ENCODE measurements at regions not wholly inside any gene's neighbourhood (a gene's known extent, or its start where the extent isn't known, plus 50 kb on each side); places are given as distances from the start of the nearest gene placed in this dataset.

GRCh38 chr22:46043816-46044620, 67.1 kb upstream of the WNT7B start:
- TF ChIP-seq BACH2 (CRISPR knock-in tag; IDR thresholded peaks at IDR 0.05; ENCODE audit: borderline replicate concordance) (no peak), ESRRG (CRISPR knock-in tag; IDR thresholded peaks at IDR 0.05) (no peak), PPARA (CRISPR knock-in tag; IDR thresholded peaks at IDR 0.05; ENCODE audit: borderline replicate concordance) (no peak)
- no peak for ATAC-seq

GRCh38 chr22:46044621-46045458, 67.9 kb upstream of the WNT7B start:
- TF ChIP-seq ZNF8 (CRISPR knock-in tag; IDR thresholded peaks at IDR 0.05) (no peak), ZFP3 (CRISPR knock-in tag; IDR thresholded peaks at IDR 0.05) (no peak), SNAI2 (CRISPR knock-in tag; IDR thresholded peaks at IDR 0.05) (no peak), TSHZ2 (CRISPR knock-in tag; IDR thresholded peaks at IDR 0.05) (no peak), ZNF70 (CRISPR knock-in tag; IDR thresholded peaks at IDR 0.05) (no peak), TOX (CRISPR knock-in tag; IDR thresholded peaks at IDR 0.05; ENCODE audit: borderline replicate concordance) (no peak), TCF4 (CRISPR knock-in tag; IDR thresholded peaks at IDR 0.05; ENCODE audit: borderline replicate concordance) (no peak), PATZ1 (CRISPR knock-in tag; IDR thresholded peaks at IDR 0.05; ENCODE audit: borderline replicate concordance) (no peak), ARNTL (CRISPR knock-in tag; IDR thresholded peaks at IDR 0.05; ENCODE audit: borderline replicate concordance, low read depth) (no peak), PPARA (CRISPR knock-in tag; IDR thresholded peaks at IDR 0.05; ENCODE audit: borderline replicate concordance) (no peak), ZFP30 (CRISPR knock-in tag; IDR thresholded peaks at IDR 0.05) (no peak), OSR1 (CRISPR knock-in tag; IDR thresholded peaks at IDR 0.05) (no peak), BACH2 (CRISPR knock-in tag; IDR thresholded peaks at IDR 0.05; ENCODE audit: borderline replicate concordance) (no peak), ESRRG (CRISPR knock-in tag; IDR thresholded peaks at IDR 0.05) (no peak), GLIS3 (CRISPR knock-in tag; IDR thresholded peaks at IDR 0.05) (no peak), POU6F1 (CRISPR knock-in tag; IDR thresholded peaks at IDR 0.05; ENCODE audit: borderline replicate concordance, low read depth) (no peak), ZNF565 (CRISPR knock-in tag; conservative IDR thresholded peaks at IDR 0.05; ENCODE audit: low read depth) (no peak), CREB5 (CRISPR knock-in tag; IDR thresholded peaks at IDR 0.05; ENCODE audit: low read depth) (no peak), ISL1 (CRISPR knock-in tag; IDR thresholded peaks at IDR 0.05) (no peak), RARB (CRISPR knock-in tag; IDR thresholded peaks at IDR 0.05) (no peak)

More at GRCh38 chr22:46044621-46045458, 67.9 kb upstream of the WNT7B start:
- ATAC-seq: no peak
